ENCODE measurements at regions not wholly inside any gene's neighbourhood (a gene's known extent, or its start where the extent isn't known, plus 50 kb on each side); places are given as distances from the start of the nearest gene placed in this dataset.
A peak's percentile ranks its signal among the peaks of the same experiment; 100 is the strongest.

- no peak for DNase-seq (ENCODE audit: low spot score)
- in situ Hi-C loops (cut with HindIII; ENCODE audit: low sequenced_read_pairs): no loop called here
These were observed 161.7 kb downstream of the BTG1 start for GRCh38 chr12:91983935-91984334.

DNA sequence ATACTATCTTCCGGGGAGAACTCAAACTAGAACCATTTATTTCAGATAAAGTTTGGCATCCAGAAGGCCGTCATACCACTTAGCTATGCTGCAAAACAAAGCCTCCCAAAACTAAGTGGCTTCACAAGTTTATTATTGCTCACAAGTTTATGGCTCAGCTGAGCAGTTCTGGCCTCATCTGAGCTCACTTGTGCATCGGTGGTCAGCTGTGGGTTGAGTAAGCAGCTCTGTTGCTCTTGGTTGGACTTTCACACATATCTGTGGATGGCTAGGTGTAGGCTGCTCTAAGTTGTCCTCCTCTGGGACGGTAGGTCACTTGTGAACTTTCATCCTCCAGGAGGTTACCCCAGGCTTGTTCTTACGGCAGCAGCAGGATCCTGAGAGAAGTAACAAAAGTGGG lies 162.7 kb downstream of the BTG1 start:
- in situ Hi-C loops (cut with HindIII; ENCODE audit: low sequenced_read_pairs): no loop called here
- no peak for DNase-seq (ENCODE audit: low spot score)

DNA sequence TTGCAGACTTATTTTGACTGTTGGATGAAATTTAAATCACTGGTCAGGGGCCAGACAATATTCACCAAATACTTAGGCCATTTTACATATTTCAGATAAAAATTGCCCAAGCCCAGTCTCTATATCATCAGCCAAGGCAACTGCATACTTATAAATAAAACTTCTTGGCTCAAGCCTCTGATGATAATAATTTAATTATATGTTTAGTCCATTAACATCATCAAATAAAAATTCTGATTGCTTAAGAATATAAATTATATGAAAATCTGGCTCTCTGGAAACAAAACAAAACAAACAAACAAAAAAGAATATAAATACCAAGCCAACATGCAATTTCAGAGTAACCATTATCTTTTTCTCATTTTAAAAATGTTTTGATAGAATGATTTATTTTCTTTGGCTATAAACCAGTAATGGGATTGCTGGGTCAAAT lies 165.2 kb downstream of the BTG1 start:
- no peak for DNase-seq (ENCODE audit: low spot score)
- in situ Hi-C loops (cut with HindIII; ENCODE audit: low sequenced_read_pairs): no loop called here

DNA sequence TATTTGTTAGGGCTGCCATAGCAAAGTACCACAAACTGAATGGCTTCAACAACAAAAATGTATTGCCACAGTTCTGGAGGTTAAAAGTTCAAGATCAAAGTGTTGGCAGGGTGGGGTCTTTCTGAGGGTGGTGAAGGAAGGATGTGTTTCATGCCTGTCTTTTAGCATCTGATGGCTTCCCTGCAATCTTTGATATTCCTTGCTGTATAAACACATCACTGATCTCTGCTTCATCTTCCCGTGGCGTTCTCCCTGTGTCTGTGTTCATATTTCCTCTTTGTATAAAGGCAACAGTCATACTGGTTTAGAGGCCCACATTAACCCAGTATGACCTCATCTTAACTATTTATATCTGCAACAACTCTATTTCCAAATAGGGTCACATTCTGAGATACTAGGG lies 167.5 kb downstream of the BTG1 start:
- DNase-seq (ENCODE audit: low spot score): no peak
- in situ Hi-C loops (cut with HindIII; ENCODE audit: low sequenced_read_pairs): no loop called here

DNA sequence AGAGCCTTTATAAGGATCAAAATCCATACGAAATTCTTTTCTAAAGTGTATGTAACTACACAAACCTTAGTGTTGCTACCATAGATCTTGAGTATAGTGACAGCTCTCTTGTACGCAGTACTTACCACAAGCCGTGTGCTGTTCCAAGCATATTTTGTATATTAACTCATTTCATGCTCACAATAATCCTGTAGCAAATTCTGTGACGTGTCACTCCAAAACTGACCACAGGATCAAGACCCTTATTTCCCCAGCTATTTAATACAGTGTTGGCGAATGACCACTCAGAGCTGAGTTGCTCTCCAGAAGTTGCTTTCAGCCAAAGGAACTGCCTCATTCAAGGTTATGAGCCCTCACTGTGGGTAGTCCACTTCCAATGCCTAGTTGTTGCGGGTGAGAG lies 169.8 kb downstream of the BTG1 start:
- in situ Hi-C loops (cut with HindIII; ENCODE audit: low sequenced_read_pairs): no loop called here
- no peak for DNase-seq (ENCODE audit: low spot score)

GRCh38 chr12:91974541-91975085 lies 171.0 kb downstream of the BTG1 start:
- DNase-seq (ENCODE audit: low spot score): no peak
- in situ Hi-C loops (cut with HindIII; ENCODE audit: low sequenced_read_pairs): no loop called here

- in situ Hi-C loops (cut with HindIII; ENCODE audit: low sequenced_read_pairs): no loop called here
- no peak for DNase-seq (ENCODE audit: low spot score)
These were observed 171.8 kb downstream of the BTG1 start for GRCh38 chr12:91973813-91974212.

- no peak for DNase-seq (ENCODE audit: low spot score)
- in situ Hi-C loops (cut with HindIII; ENCODE audit: low sequenced_read_pairs): no loop called here
These were observed 172.8 kb downstream of the BTG1 start for GRCh38 chr12:91972896-91973295.

DNA sequence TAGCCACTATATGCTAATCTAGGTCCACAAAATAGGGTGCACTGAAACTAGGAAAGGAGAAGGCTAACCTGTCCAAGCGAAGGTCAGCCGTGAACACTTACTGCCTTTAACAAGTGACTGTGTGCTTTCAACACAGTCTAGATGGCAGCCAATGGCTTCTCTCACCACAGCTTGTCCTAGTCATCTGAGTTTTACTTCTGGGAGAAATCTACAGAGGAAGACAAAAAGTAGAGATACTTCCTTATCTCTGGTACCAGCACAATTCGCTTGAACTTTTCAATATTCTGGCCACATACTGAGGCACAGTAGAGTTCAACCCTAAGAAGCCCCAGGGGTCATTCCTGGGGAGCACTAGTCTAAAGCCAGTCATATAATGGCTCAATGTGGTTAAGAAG lies 176.9 kb downstream of the BTG1 start:
- in situ Hi-C loops (cut with HindIII; ENCODE audit: low sequenced_read_pairs): no loop called here

GRCh38 chr12:91968076-91968776 lies 177.4 kb downstream of the BTG1 start:
- DNase-seq (ENCODE audit: low spot score): no peak
- in situ Hi-C loops (cut with HindIII; ENCODE audit: low sequenced_read_pairs): no loop called here

More for the DNA sequence above, 176.9 kb downstream of the BTG1 start:
- no peak for DNase-seq (ENCODE audit: low spot score)

- in situ Hi-C loops (cut with HindIII; ENCODE audit: low sequenced_read_pairs): no loop called here
- no peak for DNase-seq (ENCODE audit: low spot score)
These were observed 178.1 kb downstream of the BTG1 start for GRCh38 chr12:91967590-91967989.

DNA sequence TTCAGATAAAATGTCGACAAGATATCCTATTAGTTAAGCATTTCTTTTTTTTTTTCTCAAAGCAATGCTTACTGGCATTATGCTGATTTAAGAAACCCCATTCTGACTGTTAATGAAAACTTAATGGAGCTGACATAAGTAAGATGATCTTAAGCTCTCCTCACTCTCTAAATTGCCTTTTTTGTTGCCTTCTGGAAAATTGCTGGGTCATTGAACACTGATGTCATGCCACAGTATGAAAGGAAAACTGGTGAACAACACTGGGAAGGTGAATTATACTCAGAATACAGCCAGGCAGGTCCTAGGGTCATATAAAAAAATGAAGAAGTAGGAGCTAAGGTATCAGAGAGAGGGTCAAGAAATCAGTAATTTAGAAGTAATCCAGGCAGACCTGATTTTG lies 179.9 kb downstream of the BTG1 start:
- peak; percentile 54 for DNase-seq (ENCODE audit: low spot score)
- in situ Hi-C loops (cut with HindIII; ENCODE audit: low sequenced_read_pairs): no loop called here

GRCh38 chr12:91964501-91964900 lies 181.1 kb downstream of the BTG1 start:
- in situ Hi-C loops (cut with HindIII; ENCODE audit: low sequenced_read_pairs): no loop called here
- DNase-seq (ENCODE audit: low spot score): no peak

DNA sequence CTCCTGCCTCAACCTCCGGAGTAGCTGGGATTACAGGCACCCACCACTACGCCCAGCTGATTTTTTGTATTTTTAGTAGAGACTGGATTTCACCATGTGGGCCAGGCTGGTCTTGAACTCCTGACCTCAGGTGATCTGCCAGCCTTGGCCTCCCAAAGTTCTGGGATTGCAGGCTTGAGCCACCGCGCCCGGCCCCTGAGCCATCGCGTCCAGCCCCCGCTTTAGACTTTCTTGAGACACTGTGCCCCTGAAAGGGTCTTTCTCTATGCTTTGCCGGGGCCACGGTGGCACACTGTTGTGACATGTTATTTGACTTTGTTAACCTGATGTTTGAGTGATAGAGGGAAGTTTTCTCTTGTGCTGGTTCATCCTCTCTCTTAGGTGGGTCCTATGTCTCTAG lies 186.4 kb downstream of the BTG1 start:
- no peak for DNase-seq (ENCODE audit: low spot score)
- in situ Hi-C loops (cut with HindIII; ENCODE audit: low sequenced_read_pairs): no loop called here

- in situ Hi-C loops (cut with HindIII; ENCODE audit: low sequenced_read_pairs): no loop called here
- no peak for DNase-seq (ENCODE audit: low spot score)
These were observed 186.8 kb downstream of the BTG1 start for GRCh38 chr12:91958816-91959215.

- in situ Hi-C loops (cut with HindIII; ENCODE audit: low sequenced_read_pairs): no loop called here
- DNase-seq (ENCODE audit: low spot score): no peak
These were observed 190.9 kb downstream of the BTG1 start for GRCh38 chr12:91954747-91955146.

DNA sequence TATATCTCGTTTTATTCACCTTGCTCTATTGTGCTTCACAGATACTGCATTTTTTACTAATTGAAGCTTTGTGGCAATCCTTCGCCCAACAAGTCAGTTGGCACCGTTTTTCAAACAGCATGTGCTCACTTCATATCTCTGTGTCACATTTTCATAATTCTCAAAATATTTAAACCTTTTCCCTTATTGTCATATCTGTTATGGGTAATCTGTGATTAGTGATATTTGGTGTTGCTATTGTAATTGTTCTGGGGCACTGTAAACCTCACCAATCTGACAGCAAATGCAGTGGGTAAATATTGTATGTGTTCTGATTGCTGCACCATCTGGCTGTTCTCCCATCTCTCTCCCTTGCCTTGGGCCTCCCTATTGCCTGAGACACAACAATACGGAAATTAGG lies 191.3 kb downstream of the BTG1 start:
- in situ Hi-C loops (cut with HindIII; ENCODE audit: low sequenced_read_pairs): no loop called here

DNA sequence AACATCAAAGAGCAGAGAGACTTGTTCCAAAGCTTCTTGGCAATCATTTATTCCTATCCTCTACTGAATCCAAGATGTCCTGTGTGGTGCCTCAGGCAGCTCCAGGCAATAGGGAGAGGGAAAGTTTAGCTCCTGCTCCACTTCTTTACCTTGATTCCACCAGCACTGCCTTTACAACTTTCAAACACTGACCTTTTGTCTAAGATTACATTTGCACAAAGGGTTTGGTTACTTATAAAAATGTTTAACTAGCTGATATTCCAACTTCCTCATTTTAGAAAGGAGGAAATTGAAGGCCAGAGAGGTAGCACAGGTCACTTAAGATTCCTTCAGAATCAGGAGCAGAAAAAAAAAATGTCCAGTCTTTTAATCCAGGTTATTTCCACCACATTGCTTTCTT lies 192.7 kb downstream of the BTG1 start:
- no peak for DNase-seq (ENCODE audit: low spot score)

More for the DNA sequence above, 191.3 kb downstream of the BTG1 start:
- DNase-seq (ENCODE audit: low spot score): peak; percentile 68

GRCh38 chr12:91951571-91951970 lies 194.1 kb downstream of the BTG1 start:
- no peak for DNase-seq (ENCODE audit: low spot score)
- in situ Hi-C loops (cut with HindIII; ENCODE audit: low sequenced_read_pairs): no loop called here

More for the DNA sequence above, 192.7 kb downstream of the BTG1 start:
- in situ Hi-C loops (cut with HindIII; ENCODE audit: low sequenced_read_pairs): no loop called here

DNA sequence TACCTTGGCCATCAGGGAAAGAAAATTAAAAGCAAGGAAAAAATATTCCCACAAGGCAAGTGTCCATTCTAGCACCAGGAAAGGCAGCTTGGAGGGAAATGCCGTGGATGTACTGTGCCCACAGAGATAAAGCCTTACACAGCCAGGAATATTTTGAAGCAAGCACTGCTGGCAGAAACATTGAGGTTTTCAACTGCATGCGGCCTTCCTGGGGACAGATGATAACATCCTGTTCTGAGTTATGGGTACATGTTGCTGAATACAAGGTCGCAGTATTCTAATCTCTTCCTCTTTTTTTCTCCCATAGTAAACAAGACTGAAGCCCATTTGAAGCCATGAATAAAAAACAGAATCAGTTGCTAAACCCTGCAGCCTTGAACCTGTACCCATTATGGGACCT lies 197.1 kb downstream of the BTG1 start:
- in situ Hi-C loops (cut with HindIII; ENCODE audit: low sequenced_read_pairs): no loop called here
- no peak for DNase-seq (ENCODE audit: low spot score)

DNA sequence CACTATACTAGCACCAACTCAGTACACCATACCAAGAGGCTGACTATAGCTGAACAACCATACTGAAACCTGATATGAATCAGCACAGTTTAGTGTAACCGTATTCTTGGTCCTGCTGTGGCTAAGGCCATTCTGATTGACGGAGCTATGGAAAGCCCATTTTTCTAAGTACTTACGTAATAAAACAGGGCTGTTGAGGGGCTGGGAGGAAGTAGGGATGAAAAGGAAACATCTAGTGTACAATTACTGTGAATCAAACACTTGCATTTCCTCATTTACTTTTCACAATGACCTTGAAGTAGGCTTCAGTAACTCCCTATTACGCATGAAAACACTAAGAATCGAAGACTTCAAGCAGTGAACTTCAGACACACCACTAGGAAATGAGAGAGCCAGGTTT lies 198.2 kb downstream of the BTG1 start:
- DNase-seq (ENCODE audit: low spot score): no peak
- in situ Hi-C loops (cut with HindIII; ENCODE audit: low sequenced_read_pairs): no loop called here
